Hindlimb muscle (tissue), 1 donor: ENCODE measurements at regions not wholly inside any gene's neighbourhood (a gene's known extent, or its start where the extent isn't known, plus 50 kb on each side); places are given as distances from the start of the nearest gene placed in this dataset.
A peak's percentile ranks its signal among the peaks of the same experiment; 100 is the strongest.

ENCODE experiments used
- DNase-seq: peaks from one replicate; pipeline ENCODE4 v3.0.0-alpha.2; 2013

- DNase-seq: no peak
Measured at GRCh38 chr14:66119606-66120231, 366.5 kb upstream of the CCDC196 start.

GRCh38 chr14:66120402-66120801 lies 365.8 kb upstream of the CCDC196 start:
- no peak for DNase-seq

- no peak for DNase-seq
Measured at GRCh38 chr14:66121859-66122258, 364.3 kb upstream of the CCDC196 start.

DNA sequence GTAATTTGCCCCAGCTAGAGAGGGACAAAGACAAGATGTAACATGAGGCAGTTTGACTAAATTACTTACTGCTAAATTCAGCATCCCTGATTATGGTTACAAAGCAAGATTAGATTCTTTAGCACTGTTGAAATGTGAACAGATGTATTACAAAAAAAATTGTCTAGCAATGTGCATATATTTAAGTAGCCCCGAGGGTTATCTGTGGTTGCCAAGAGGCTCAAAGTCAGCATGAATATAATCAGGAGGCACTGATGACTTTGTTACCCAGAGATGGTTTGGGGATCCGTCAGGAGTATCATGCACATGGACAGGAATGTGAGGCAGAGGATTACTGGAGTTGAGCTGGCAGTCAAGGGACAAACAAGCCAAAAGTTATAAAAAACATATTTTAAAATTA lies 356.9 kb upstream of the CCDC196 start:
- DNase-seq: no peak

GRCh38 chr14:66131111-66131510 lies 355.1 kb upstream of the CCDC196 start:
- DNase-seq: no peak

- DNase-seq: no peak
Measured at GRCh38 chr14:66133666-66134065, 352.5 kb upstream of the CCDC196 start.

GRCh38 chr14:66135831-66136230 lies 350.3 kb upstream of the CCDC196 start:
- peak; percentile 55 for DNase-seq

DNA sequence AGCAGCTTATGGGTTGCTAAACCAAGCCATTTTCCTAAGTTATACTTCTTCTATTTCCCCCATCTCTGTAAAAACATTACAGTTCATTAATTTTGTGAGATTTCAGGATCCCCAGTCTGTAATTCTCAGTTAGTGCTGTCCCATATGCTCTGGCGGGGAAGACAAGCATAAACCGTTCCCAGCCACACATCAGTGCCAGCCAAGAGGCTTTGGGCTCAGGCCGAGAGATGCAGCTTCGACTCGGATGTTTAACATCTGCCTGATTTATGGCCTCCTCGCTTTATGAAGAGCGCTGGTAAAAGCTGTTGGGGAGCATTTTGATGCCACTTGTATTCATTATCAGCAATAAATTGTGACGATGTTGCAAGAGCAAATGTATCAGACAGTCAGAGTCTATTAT lies 349.1 kb upstream of the CCDC196 start:
- no peak for DNase-seq

- no peak for DNase-seq
Measured at GRCh38 chr14:66139432-66139831, 346.7 kb upstream of the CCDC196 start.

DNA sequence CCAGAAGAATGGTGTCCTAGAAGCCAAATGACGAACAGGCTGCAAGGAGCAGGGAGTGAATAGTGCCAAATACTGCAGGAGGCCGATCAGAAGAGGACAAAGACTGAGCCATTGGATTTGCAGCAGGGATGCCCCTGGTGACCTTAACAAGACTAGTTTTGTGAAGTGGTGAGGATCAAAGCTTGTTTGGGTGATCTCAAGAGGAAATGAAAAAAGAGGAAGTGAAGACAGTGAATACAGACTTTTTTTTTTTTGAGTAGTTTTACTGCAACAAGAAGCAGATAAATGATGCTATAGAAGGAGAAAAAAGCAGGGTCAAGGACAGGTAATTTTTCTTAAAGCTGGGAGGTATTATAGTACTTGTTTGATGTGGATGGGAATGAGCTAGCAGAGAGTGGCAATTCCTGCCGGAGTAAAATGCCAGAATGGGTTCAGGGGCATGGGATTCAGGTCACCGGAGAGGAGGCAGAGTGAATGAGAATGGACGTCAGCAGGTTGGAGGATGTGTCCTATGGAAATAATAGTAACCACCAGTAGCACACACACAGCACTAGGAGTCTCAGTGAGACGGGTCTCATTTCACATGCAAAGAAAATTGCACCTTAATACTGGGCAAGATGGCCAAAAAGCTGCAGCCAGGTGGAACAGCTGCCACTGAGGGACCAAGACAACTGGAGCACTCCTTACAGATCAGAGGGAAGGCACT lies 345.8 kb upstream of the CCDC196 start:
- DNase-seq: no peak

GRCh38 chr14:66140963-66141362 lies 345.2 kb upstream of the CCDC196 start:
- no peak for DNase-seq

- no peak for DNase-seq
Measured at GRCh38 chr14:66141733-66142132, 344.4 kb upstream of the CCDC196 start.

DNA sequence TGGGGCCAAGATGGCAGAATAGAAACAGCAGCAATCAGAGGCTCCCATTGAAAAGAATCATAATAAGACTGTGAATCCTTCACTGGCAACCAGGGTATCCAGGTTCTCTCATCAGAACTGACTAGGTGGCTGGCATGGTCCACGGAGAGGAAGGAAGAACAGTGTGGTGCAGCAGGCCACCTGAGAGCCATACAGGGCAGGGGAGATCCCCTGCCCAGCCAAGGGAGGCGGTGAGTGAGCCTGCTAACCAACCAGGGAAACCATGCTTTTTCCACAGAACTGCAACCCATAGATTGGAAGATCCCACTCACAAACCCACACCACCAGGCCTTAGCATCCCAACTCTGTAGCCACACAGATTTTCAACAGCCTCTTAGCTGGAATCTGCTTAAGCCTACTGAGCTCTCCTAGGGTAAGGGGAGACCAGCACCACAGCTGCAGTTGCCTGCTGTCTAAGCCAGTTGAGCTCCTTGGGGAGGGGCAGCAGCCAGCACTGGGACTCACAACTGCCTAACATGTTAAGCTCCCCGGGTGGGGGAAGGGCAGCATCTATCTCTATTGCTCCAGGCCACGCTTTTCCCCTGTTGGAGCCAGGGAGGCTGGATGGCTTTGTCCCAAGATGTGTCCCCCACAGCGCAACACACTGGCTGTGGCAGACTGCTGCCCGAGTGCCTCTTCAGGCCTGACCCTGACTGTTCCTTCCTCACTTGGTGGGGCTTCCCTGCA lies 342.6 kb upstream of the CCDC196 start:
- no peak for DNase-seq

DNA sequence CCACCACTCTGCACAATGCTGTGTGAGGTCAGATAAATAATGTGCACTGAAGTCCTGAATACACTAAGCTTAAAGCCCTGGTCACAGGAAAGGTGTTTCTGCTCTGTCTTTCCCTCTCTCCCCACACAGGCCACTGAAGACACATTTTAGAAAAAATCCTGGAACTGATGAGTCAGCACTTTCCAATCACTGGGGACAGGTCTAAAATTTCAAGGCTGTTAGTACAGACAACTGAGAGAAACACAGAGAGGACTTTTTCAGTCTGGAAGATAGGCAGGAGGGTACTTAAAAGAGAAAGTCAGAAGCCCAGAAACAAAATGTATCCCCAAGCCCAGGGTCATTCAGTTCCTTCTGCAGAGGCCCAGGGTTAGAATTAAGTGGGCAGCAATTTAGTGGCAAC lies 333.9 kb upstream of the CCDC196 start:
- peak; percentile 6 for DNase-seq

DNA sequence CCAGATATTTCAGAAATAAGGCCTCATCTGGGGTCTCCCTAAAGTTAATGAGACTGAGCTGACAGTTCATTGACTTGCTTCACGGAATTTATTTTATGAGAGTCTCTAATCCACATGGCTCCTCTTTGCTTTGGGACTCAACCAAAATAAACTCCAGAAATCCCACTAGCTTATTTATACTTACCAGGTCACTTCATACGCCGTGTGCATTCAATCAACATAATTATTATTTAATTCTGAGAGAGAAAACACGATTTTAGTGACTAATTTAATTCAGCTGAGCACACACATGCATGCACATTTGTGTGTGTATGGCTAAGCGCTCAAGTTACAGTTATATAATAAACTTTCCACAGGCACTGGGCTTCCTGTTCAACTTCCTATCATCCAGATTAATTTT lies 333.4 kb upstream of the CCDC196 start:
- peak; percentile 5 for DNase-seq

- DNase-seq: no peak
Measured at GRCh38 chr14:66163023-66163422, 323.1 kb upstream of the CCDC196 start.

DNA sequence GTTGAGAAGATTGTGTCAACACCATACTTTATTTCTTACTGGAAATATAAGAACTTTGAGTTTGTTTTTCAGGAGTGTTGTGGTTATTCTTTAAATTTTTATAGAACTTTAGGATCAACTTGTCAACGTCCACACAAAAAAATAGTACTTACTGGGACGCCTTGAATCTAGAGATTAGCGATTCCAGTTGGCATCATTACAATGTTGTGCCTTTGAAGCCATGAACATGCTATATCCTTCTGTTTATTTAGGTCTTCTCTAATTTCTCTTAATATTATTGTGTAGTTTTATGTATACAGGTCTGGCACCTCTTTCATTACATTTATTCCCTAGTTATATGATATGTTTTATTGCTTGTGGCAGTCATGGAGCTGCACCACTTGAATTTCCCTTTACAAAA lies 320.8 kb upstream of the CCDC196 start:
- no peak for DNase-seq

DNA sequence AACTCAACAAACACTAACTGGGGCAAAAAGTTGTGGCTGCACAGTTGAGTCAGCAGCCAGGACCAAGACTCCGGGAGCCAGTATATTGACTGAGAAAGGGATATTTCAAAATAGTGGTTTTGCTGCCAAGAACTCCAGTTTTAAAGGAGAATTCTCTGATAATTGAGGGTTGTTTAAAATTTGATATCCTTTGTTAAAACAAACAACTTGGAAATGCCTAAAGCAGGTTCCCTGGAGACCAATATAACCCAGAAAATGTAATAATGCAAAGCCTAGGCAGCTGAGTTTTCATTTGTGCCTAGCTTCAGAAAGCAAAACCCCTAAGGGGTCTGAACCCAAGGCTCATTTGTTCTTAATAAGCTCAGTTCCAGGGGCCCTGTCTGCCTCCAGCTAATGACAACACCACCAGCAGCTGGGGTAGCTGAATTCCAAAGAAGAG lies 311.7 kb upstream of the CCDC196 start:
- peak; percentile 7 for DNase-seq

- no peak for DNase-seq
Measured at GRCh38 chr14:66177935-66178334, 308.2 kb upstream of the CCDC196 start.

GRCh38 chr14:66196670-66197069 lies 289.5 kb upstream of the CCDC196 start:
- no peak for DNase-seq

GRCh38 chr14:66197276-66197675 lies 288.9 kb upstream of the CCDC196 start:
- DNase-seq: no peak

GRCh38 chr14:66206554-66206953 lies 279.6 kb upstream of the CCDC196 start:
- DNase-seq: no peak

- no peak for DNase-seq
Measured at GRCh38 chr14:66216763-66217162, 269.4 kb upstream of the CCDC196 start.

GRCh38 chr14:66219886-66220285 lies 266.3 kb upstream of the CCDC196 start:
- no peak for DNase-seq
